SK-N-SH (cell line): ENCODE measurements at regions not wholly inside any gene's neighbourhood (a gene's known extent, or its start where the extent isn't known, plus 50 kb on each side); places are given as distances from the start of the nearest gene placed in this dataset.

Experiments
- CTCF ChIA-PET: fragments of 300-600, 350-600 bp; formaldehyde crosslinking; extraction: SDS; loops from one replicate; lab custom pipeline; 2021; lab: Yijun Ruan, JAX
- POLR2A ChIA-PET: fragments of 350-600 bp; sonication (Branson Sonifier 250); formaldehyde crosslinking; extraction: SDS; loops from one replicate; lab custom pipeline; 2020; ENCODE audit warnings: antibody characterized with exemption, inconsistent platforms; lab: Yijun Ruan, JAX
- DNase-seq: peaks from one replicate; pipeline ENCODE4 v3.0.0; 2012
- H2AFZ ChIP-seq: fragments of 200-600 bp; sonication (generic); 2 replicates; pipeline ENCODE4 v1.8.1; 2016; ENCODE audit warnings: antibody characterized with exemption, mild to moderate bottlenecking, low read depth
- H3F3A ChIP-seq: fragments of 200-600 bp; sonication (generic); replicated peaks from 2 replicates; pipeline ENCODE3; 2016; ENCODE audit warnings: antibody characterized with exemption, mild to moderate bottlenecking; ENCODE audit not compliant: insufficient read depth
- H3K27ac ChIP-seq, 2 experiments: fragments of 200-500 bp in 1 of 2; fragments of 200-600 bp in 1 of 2; sonication (Bioruptor generic) in 1 of 2; sonication (generic), shearing (Covaris generic) in 1 of 2; 2 replicates each; pipeline versions ENCODE4 v1.5.1 to v1.6.1; 2014 to 2016; ENCODE audit warnings: low read depth in 2 of 2, inconsistent platforms in 1 of 2, low read length in 1 of 2, mild to moderate bottlenecking in 1 of 2, mixed read lengths in 1 of 2
- H3K27me3 ChIP-seq: fragments of 200-600 bp; sonication (generic), shearing (Covaris generic); 2 replicates; pipeline ENCODE4 v1.6.1; 2016; ENCODE audit warnings: mixed run types; ENCODE audit not compliant: insufficient read depth
- H3K36me3 ChIP-seq, 2 experiments: fragments of 200-500 bp in 1 of 2; fragments of 200-600 bp in 1 of 2; sonication (Bioruptor generic) in 1 of 2; sonication (generic) in 1 of 2; replicated peaks in 1 of 2; 2 replicates each; pipeline versions ENCODE3 to v1.5.1; 2014 to 2016; ENCODE audit warnings: low read length in 1 of 2, mild to moderate bottlenecking in 1 of 2; ENCODE audit not compliant: insufficient read depth in 2 of 2, control insufficient read depth in 1 of 2
- H3K4me1 ChIP-seq, 2 experiments: fragments of 200-500 bp in 1 of 2; fragments of 200-600 bp in 1 of 2; sonication (Bioruptor generic) in 1 of 2; sonication (generic), shearing (Covaris generic) in 1 of 2; 2 replicates each; pipeline versions ENCODE4 v1.5.1 to v1.6.1; 2014 to 2016; ENCODE audit warnings: low read depth in 1 of 2, low read length in 1 of 2, mixed run types in 1 of 2; ENCODE audit not compliant: insufficient read depth in 2 of 2, control insufficient read depth in 1 of 2
- H3K4me2 ChIP-seq: fragments of 200-600 bp; sonication (generic), shearing (Covaris generic); 2 replicates; pipeline ENCODE4 v1.6.1; 2017; ENCODE audit warnings: mixed run types
- H3K4me3 ChIP-seq, 2 experiments: fragments of 200-500 bp in 1 of 2; fragments of 200-600 bp in 1 of 2; sonication (Bioruptor generic) in 1 of 2; sonication (generic), shearing (Covaris generic) in 1 of 2; 2 replicates each; pipeline versions ENCODE4 v1.5.1 to v1.8.1; 2014 to 2016; ENCODE audit warnings: low read depth in 2 of 2, inconsistent platforms in 1 of 2, low read length in 1 of 2, mild to moderate bottlenecking in 1 of 2, mixed read lengths in 1 of 2, moderate library complexity in 1 of 2
- H3K79me2 ChIP-seq: fragments of 200-600 bp; sonication (generic); 2 replicates; pipeline ENCODE4 v1.8.1; 2017; ENCODE audit warnings: mild to moderate bottlenecking; ENCODE audit not compliant: insufficient read depth
- H3K9ac ChIP-seq: fragments of 200-600 bp; sonication (generic); 2 replicates; pipeline ENCODE4 v1.6.1; 2017; ENCODE audit warnings: mixed run types
- H3K9me2 ChIP-seq: fragments of 200-600 bp; sonication (generic); 2 replicates; pipeline ENCODE4 v1.6.1; 2017; ENCODE audit warnings: mixed run types
- H3K9me3 ChIP-seq: fragments of 200-600 bp; sonication (generic); 2 replicates; pipeline ENCODE4 v1.6.1; 2017; ENCODE audit warnings: mixed run types, mild to moderate bottlenecking, moderate library complexity
- H4K20me1 ChIP-seq: fragments of 200-600 bp; sonication (generic); 2 replicates; pipeline ENCODE4 v1.6.1; 2017; ENCODE audit warnings: mild to moderate bottlenecking, mixed run types; ENCODE audit not compliant: insufficient read depth
- EP300 ChIP-seq, 2 experiments: IDR thresholded peaks; 2 replicates each; pipeline versions ENCODE4 v1.4.0 to v1.6.1; 2012; ENCODE audit warnings: borderline replicate concordance in 1 of 2, low read depth in 1 of 2, low read length in 1 of 2
- EZH2phosphoT487 ChIP-seq: fragments of 200-600 bp; sonication (generic); IDR thresholded peaks from 2 replicates; pipeline ENCODE4 v1.6.1; 2017; ENCODE audit warnings: low read depth, mixed run types, mild to moderate bottlenecking, antibody characterized with exemption, moderate library complexity, borderline replicate concordance
- FOXJ3 ChIP-seq: sonication (generic); formaldehyde crosslinking; IDR thresholded peaks from 2 replicates; pipeline ENCODE4 v1.5.1; 2020; ENCODE audit warnings: mild to moderate bottlenecking, missing genetic modification reagents
- GABPA ChIP-seq: IDR thresholded peaks from 2 replicates; pipeline ENCODE4 v1.4.0; 2012; ENCODE audit warnings: low read depth, mild to moderate bottlenecking
- GATA2 ChIP-seq: sonication (generic); formaldehyde crosslinking; IDR thresholded peaks from 2 replicates; pipeline ENCODE4 v1.5.0; 2020; ENCODE audit warnings: mild to moderate bottlenecking, missing genetic modification reagents
- JUND ChIP-seq: IDR thresholded peaks from 2 replicates; pipeline ENCODE4 v1.4.0; 2012
- MEF2A ChIP-seq: IDR thresholded peaks from 2 replicates; pipeline ENCODE4 v1.4.0; 2012; ENCODE audit warnings: low read depth, borderline replicate concordance
- MXI1 ChIP-seq: IDR thresholded peaks from 2 replicates; pipeline ENCODE4 v1.6.1; 2012; ENCODE audit warnings: mild to moderate bottlenecking, low read depth, low read length, improper control_type of control experiment
- NFIC ChIP-seq: IDR thresholded peaks from 2 replicates; pipeline ENCODE4 v1.4.0; 2012; ENCODE audit warnings: borderline replicate concordance
- NRF1 ChIP-seq: IDR thresholded peaks from 2 replicates; pipeline ENCODE4 v1.6.1; 2012; ENCODE audit warnings: low read depth, mild to moderate bottlenecking, low read length
- POLR2AphosphoS5 ChIP-seq: IDR thresholded peaks from 2 replicates; pipeline ENCODE4 v1.6.1; 2012; ENCODE audit warnings: low read depth, low read length
- RCOR1 ChIP-seq: fragments of 150-350 bp; IDR thresholded peaks from 2 replicates; pipeline ENCODE4 v1.6.1; 2017; ENCODE audit warnings: antibody characterized with exemption, low read length
- RFX5 ChIP-seq: IDR thresholded peaks from 2 replicates; pipeline ENCODE4 v1.6.1; 2012; ENCODE audit warnings: mild to moderate bottlenecking, improper control_type of control experiment, low read length
- SIN3A ChIP-seq: IDR thresholded peaks from 2 replicates; pipeline ENCODE4 v1.6.1; 2012; ENCODE audit warnings: low read depth, mild to moderate bottlenecking, low read length, moderate library complexity, borderline replicate concordance
- SMC3 ChIP-seq: IDR thresholded peaks from 2 replicates; pipeline ENCODE4 v1.6.1; 2012; ENCODE audit warnings: low read depth, low read length, improper control_type of control experiment
- TAF1 ChIP-seq: IDR thresholded peaks from 2 replicates; pipeline ENCODE4 v1.6.1; 2012; ENCODE audit warnings: low read depth, mild to moderate bottlenecking, low read length, moderate library complexity, borderline replicate concordance
- TEAD4 ChIP-seq: IDR thresholded peaks from 2 replicates; pipeline ENCODE4 v1.4.0; 2012; ENCODE audit warnings: mild to moderate bottlenecking, borderline replicate concordance; ENCODE audit not compliant: insufficient read depth
- WGBS: methylation state at CpG from one replicate; pipeline ENCODE4 v1.1.6; 2017; ENCODE audit warnings: low lambda C conversion rate; 5-methylcytosine and 5-hydroxymethylcytosine counted together
- TF ChIP-seq, protein P1 (sequence below): fragments of 150-350 bp; IDR thresholded peaks from 2 replicates; pipeline ENCODE4 v1.6.1; 2016; ENCODE audit warnings: mild to moderate bottlenecking, low read depth, low read length
- TF ChIP-seq, protein P2 (sequence below): IDR thresholded peaks from 2 replicates; pipeline ENCODE4 v1.4.0; 2012; ENCODE audit warnings: low read depth
- TF ChIP-seq, protein P3 (sequence below): fragments of 150-350 bp; IDR thresholded peaks from 2 replicates; pipeline ENCODE4 v1.6.1; 2017; ENCODE audit warnings: antibody characterized with exemption, low read length, low read depth, borderline replicate concordance
- TF ChIP-seq, protein P4 (sequence below): IDR thresholded peaks from 2 replicates; pipeline ENCODE4 v1.4.0; 2012; ENCODE audit warnings: low read depth, borderline replicate concordance

DNA sequence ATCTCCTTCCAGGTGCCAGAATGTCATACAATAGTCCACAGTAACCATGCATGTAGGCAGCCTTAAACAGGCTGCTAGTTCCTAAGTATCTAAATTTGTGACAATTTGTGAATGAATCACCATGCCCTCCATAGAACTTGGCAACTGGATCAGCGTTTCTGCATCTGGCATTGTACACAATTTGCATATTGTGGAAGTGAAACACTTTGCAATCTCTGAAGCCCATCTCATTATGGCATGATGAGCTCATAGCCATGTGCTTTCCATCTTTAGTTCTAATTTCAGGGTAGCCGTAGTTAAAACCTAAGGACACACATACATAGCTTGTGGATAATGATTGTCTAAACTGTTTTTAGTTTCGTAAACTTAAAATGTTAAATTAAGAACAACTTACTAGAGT, 573.6 kb downstream of the PPP4R3C start (continued):
- TF ChIP-seq, protein P1, sequence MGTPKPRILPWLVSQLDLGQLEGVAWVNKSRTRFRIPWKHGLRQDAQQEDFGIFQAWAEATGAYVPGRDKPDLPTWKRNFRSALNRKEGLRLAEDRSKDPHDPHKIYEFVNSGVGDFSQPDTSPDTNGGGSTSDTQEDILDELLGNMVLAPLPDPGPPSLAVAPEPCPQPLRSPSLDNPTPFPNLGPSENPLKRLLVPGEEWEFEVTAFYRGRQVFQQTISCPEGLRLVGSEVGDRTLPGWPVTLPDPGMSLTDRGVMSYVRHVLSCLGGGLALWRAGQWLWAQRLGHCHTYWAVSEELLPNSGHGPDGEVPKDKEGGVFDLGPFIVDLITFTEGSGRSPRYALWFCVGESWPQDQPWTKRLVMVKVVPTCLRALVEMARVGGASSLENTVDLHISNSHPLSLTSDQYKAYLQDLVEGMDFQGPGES: no peak
- TF ChIP-seq GATA2: no peak
- no peak for TF ChIP-seq EZH2phosphoT487
- no peak for TF ChIP-seq MXI1
- TF ChIP-seq MEF2A: no peak

DNA sequence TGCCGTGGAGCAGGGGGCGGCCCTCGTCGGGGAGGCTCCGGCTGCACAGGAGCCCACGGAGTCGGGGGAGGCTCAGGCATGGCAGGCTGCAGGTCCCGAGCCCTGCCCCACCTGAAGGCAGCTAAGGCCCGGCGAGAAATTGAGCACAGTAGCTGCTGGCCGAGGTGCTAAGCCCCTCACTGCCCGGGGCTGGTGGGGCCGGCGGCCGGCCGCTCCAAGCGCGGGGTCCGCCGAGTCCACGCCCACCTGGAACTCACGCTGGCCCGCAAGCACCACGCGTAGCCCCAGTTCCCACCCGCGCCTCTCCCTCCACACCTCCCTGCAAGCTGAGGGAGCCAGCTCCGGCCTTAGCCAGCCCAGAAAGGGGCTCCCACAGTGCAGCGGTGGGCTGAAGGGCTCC, 589.4 kb downstream of the PPP4R3C start:
- no peaks in the 10 kb centered on the region for H3F3A ChIP-seq
- 20% methylated on average over 1 of the region's 29 CpGs for WGBS
- no peak overlapping the region for H3K9ac ChIP-seq
- no peaks in the 10 kb centered on the region for H3K4me1 ChIP-seq
- no peak for DNase-seq
- POLR2A ChIA-PET: no interaction called here
- H4K20me1 ChIP-seq: no peaks in the 10 kb centered on the region
- H3K36me3 ChIP-seq: no peaks in the 10 kb centered on the region
- CTCF ChIA-PET: no interaction called here
- H3K79me2 ChIP-seq: no peaks in the 10 kb centered on the region
- H3K4me3 ChIP-seq: no peak overlapping the region
- H3K9me3 ChIP-seq: no peaks in the 10 kb centered on the region
- no peaks in the 10 kb centered on the region for H3K9me2 ChIP-seq
- no peaks in the 10 kb centered on the region for H3K27me3 ChIP-seq
- no peak overlapping the region for H3K4me2 ChIP-seq
- H3K27ac ChIP-seq: no peak overlapping the region
- H2AFZ ChIP-seq: no peak overlapping the region
- TF ChIP-seq GABPA (no peak), NFIC (no peak), RCOR1 (no peak), TAF1 (no peak), FOXJ3 (CRISPR knock-in tag) (no peak), JUND (no peak), NRF1 (no peak), SMC3 (no peak), POLR2AphosphoS5 (no peak), TEAD4 (no peak), GATA2 (no peak), SIN3A (no peak), EP300 (IDR thresholded peaks at IDR 0.05; ENCODE audit: borderline replicate concordance in 1 of 2, low read depth in 1 of 2, low read length in 1 of 2) (no peak), MEF2A (no peak), RFX5 (no peak)
- TF ChIP-seq, protein P2, sequence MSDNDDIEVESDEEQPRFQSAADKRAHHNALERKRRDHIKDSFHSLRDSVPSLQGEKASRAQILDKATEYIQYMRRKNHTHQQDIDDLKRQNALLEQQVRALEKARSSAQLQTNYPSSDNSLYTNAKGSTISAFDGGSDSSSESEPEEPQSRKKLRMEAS: no peak
- TF ChIP-seq, protein P3, sequence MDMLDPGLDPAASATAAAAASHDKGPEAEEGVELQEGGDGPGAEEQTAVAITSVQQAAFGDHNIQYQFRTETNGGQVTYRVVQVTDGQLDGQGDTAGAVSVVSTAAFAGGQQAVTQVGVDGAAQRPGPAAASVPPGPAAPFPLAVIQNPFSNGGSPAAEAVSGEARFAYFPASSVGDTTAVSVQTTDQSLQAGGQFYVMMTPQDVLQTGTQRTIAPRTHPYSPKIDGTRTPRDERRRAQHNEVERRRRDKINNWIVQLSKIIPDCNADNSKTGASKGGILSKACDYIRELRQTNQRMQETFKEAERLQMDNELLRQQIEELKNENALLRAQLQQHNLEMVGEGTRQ: no peak
- TF ChIP-seq, protein P4, sequence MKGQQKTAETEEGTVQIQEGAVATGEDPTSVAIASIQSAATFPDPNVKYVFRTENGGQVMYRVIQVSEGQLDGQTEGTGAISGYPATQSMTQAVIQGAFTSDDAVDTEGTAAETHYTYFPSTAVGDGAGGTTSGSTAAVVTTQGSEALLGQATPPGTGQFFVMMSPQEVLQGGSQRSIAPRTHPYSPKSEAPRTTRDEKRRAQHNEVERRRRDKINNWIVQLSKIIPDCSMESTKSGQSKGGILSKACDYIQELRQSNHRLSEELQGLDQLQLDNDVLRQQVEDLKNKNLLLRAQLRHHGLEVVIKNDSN: no peak
- TF ChIP-seq, protein P1: no peak
